8988T (cell line): ENCODE measurements at regions not wholly inside any gene's neighbourhood (a gene's known extent, or its start where the extent isn't known, plus 50 kb on each side); places are given as distances from the start of the nearest gene placed in this dataset.
"Not testable (repeated sequence)": the region's sequence is repeated elsewhere in the genome, so short reads cannot be mapped to it uniquely, and the experiment has no call there.

Source experiments
- DNase-seq: peaks from one replicate; pipeline ENCODE4 v3.0.0; 2011

DNA sequence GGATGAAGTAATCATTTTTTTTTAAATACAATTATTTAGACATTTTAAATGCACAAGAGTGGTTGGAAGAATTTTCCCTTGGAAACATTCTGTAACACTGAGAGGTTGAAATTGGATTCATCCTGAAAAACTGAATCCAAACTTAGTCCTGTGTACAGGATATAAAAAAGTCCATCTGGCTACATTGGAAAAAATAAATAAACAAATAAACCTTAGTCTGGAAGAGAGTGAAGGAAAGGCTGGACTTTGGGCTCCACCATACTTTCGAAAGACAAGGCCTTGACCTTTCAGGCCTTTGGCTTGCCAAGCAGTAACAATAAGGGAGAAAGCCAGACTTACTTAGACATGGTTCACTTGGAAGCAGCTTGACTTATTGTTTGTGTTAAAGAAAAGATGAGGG, 664.3 kb downstream of the TENT5A start:
- no peak for DNase-seq

DNA sequence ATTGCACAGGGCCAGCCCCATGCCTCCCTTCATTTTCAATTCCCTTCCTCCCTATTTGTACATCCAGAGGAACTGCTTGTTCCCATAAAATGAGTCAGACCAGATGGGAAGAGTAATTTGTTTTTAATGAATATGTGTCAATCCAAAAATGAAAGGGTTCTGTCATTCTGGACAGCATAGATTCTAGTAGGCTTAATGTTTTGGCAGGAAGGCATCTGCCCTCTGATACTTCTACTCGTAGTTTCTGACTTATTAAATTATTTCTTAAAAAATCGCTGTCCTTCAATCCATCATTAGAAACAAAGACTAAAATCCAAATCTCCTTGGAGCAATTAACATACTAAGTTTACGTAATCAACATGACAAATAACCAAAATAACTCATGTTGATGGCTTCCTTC, 665.5 kb downstream of the TENT5A start:
- DNase-seq = no peak

DNA sequence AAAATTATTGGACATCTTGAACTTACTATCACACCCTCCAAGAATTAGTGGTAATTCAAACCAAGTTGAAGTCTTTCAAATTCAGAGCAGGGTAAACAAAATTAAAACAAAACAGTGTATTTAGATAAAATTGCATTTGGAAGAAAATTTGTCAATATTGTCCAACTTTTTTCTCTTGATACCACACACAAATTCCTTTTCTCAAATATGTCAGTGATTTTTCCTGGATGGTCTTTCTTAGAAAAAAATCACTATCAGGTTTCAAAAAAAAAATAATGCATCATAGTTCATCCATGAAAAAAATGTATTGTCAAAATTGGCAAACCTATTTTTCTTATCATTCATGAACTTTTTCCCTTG, 667.1 kb downstream of the TENT5A start:
- DNase-seq = no peak

DNA sequence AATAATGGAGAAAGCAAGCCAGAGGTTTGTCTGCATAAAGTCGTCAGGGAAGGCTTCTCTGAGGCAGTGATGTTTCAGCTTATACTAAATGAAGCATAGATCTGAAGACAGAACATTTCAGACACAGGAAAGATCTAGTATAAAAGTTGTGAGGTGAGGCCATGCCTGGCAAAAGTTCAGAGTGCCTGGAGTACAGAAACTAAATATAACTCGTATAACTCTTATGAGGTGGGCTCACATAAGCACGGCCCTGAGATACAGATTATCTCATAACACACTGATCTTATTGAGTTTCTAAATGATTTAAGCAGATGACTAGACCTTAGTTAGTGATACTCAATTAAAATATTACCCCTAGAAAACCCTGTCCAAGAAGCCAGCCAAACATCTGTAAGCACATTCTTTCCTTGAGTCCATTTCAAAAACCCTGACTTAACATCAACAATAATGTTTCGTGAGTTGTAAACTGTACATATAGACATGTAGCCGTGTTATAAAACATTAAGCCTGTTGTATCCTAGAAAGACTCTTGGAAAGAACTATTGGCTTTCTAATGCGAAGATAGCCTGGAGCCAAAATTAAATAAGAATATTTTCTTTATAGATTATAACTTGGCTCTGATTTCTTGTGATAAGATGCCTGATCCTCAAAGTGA, 667.6 kb downstream of the TENT5A start:
- no peak for DNase-seq

GRCh38 chr6:81075974-81076373, 676.5 kb downstream of the TENT5A start:
- no peak for DNase-seq

GRCh38 chr6:81073318-81073717, 679.2 kb downstream of the TENT5A start:
- DNase-seq = no peak

- no peak for DNase-seq
Measured at GRCh38 chr6:81071121-81071520, 681.4 kb downstream of the TENT5A start.

DNA sequence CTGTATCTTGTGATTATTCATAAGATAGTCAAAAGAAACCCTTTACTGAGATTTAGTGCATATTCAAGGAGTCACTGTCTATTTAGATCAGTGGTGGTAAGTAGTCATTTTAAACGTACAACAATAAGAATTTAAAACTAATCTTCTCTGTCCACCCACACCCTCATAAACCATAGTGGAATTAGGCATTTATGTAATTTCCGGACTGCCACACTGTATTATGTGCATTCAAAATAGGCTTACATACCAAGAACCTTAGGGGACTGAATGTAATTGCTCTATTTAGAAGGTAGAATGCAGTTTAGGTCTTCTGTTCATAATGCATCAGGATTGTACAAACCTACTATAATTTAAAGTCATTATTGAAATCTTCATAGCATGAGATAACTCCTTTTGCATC, 685.4 kb downstream of the TENT5A start:
- no peak for DNase-seq

GRCh38 chr6:81063891-81064290, 688.6 kb downstream of the TENT5A start:
- DNase-seq = no peak

DNA sequence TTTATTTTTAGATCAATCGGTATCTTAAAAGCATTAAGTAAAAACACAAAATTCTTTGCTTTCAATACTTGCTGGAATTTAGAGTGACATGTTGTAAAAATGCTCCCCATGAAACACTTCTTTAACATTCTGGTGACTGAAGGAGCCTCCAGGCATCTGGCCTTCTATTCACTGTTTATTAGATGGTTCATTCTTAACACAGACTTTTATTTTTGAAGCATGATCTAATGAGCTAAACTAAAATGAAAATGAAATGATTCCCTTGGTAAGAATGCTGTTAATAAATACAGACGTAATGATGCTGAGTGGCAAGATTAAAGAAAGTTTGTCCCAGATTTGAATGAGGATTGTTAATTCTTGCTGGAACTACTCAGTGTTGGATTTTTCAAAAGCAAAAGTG, 698.4 kb downstream of the TENT5A start:
- no peak for DNase-seq

DNA sequence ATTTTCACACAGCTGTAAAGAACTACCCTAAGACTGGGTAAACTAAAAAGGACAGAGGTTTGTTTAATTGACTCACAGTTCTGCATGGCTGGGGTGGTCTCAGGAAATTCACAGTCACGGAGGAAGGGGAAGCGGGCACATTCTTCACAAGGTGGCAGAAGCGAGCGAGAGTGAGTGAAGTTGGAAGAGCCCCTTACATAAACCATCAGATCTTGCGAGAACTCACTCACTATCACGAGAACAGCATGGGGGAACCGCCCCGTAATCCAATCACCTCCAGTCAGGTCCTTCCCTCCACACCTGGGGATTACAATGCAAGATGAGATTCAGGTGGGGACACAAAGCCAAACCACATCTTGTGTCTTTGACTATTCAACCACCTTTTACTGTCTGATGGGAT, 700.5 kb downstream of the TENT5A start:
- no peak for DNase-seq

DNA sequence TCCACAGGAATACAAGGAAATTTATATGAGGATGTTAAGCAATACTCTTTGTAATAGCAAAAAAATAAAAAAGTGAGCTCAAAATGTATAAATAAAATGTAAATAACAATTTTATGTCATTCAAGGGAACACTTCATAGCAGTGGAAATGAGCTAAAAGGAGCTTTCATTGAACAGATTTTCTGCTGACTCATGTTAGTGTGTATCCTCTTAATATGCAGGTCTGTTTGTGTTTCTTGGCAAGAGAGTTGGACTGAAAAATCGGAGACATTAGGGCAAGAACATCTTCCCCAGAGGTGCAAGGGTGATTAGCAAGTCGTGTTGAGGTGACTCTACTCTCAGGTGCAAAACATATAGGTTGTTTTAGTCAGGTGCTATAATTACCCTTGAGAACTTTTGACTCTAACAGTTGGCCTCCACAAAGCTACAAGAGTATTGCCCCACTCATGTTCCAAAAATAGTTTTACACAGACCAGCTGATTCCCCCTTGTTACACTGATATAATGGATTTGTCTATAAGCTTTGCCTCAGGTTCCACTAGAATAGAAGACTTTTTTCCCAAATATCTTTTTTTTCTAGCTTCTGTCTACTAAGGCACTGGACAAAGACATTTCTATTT, 702.9 kb downstream of the TENT5A start:
- DNase-seq = no peak

GRCh38 chr6:81031416-81031815, 721.1 kb downstream of the TENT5A start:
- DNase-seq = no peak

DNA sequence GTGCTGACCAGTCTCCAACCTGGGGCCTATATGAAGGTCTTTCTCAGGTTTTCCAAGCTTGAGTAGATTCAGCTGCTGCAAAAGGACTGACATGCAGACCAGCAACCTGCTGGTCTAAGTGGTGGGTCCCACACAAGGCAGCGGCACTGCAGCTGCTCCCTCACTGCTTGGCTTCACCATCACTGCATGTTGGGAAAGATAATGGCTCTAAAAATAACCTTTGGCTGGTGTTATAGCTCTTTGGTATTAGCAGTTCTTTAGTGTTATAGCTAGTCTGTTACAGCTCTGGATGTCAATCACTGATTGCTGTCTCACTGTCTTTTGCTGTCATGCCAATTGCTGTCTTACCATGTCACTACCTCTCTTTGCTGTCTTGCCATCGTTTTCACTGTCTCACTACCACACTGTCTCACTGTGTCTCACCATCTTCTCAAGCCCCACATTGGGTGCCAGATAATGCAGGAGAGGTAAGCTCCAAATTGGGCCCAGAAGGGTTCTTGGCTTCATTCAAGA, 726.4 kb downstream of the TENT5A start:
- no peak for DNase-seq

DNA sequence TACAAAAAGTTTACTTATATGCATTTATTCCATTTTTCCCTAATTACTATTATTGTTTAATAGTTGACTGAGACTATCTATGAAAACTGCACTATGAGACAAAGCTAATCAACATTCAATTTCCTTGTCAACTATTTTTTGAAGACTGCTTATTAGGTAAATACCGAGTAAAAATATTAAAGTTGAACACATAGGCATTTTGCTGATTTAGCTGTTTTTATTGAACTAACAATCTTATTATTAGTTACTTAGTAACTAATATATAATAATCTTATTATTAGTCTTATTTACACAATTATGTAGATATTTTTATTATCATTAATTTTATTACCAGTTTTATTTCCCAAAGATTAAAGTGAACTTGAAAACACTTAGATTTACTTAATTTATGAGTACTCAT, 728.8 kb downstream of the TENT5A start:
- no peak for DNase-seq

GRCh38 chr6:81023007-81023582, 729.4 kb downstream of the TENT5A start:
- no peak for DNase-seq

GRCh38 chr6:81017586-81017985, 734.9 kb downstream of the TENT5A start:
- DNase-seq = not testable (repeated sequence)

DNA sequence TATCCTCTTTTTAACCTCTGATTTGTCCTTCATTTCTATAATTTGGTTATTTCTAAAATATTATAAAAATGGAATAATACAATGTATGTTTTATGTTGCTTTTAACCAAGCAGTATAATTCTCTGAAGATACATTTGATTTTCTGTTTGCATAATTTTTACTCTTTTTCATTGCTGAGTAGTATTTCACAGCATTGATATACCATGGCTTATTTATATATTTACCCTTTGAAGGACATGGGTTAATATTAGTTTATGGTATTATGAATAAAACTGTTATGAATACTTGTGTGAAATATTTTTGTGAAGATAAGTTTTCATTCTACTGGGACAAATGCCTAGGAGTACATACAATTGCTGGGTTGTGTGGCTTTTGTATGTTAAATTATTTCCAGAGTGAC, 748.6 kb downstream of the TENT5A start:
- no peak for DNase-seq

GRCh38 chr6:81003156-81003555, 749.3 kb downstream of the TENT5A start:
- DNase-seq = no peak

DNA sequence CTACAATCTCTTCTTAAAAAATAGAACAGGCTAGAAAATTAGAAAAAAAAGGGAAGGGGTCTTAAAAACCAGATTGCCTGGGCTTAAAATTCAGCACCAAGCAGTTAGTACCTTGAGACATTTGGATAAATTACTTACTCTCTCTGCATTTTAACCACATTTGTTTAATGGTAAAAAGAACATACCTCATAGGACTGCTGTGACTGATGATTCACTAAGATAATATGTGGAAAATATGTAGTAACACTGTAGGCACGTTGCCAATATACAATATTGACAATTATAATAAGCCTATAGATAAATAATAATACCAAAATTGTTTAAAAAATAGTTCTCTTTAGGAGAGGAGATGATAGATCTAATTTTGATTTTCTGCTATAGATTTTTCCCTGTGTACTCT, 750.4 kb downstream of the TENT5A start:
- no peak for DNase-seq

DNA sequence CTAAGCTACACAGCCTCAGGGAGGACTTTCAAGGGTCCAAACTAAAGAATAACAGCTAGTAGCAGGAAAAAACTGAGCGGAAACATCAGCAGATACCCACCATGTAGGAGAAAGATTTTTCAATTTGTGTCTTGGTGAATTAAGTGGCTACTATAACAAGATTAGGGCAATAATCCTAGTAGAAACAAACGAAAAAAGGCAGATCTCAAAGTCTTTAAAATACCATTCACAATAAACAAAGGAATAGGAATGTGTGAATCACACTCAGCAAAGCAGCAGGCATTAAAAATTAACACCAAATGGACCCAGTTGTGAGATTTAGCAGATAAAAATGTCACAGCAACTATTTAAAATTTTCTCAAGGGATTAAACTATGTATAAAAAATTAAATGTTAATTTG, 761.2 kb downstream of the TENT5A start:
- no peak for DNase-seq

GRCh38 chr6:80988892-80989291, 763.6 kb downstream of the TENT5A start:
- DNase-seq = no peak

DNA sequence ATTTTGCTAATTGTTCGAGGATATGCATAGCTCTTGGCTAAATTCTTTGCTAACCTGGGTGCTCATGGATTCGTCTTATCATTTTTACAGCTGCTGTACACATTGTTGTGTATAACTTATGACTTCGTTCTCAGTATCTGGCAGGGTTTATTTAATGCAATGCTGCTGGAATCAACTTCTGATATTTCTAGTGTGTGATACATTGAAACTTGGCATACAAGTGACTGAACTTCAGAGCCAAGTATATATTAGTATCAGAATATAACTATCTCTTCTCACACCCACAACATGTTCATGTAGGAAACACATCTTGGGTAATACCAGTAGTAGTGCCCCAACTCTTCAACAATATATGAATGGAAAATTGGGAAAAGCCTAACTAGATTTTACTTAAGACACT, 764.2 kb downstream of the TENT5A start:
- no peak for DNase-seq

DNA sequence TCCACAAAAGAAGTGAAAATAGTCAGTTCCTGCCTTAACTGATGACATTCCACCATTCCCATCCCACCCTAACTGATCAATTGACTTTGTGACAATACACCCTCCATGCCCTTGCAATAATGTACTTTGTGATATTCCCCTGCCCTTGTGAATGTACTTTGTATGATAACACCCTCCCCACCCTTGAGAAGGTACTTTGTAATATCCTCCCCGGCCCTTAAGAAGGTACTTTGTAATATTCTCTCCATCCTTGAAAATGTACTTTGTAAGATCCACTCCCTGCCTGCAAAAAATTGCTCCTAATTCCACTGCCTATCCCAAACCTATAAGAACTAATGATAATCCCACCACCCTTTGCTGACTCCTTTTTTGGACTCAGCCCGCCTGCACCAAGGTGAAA, 771.3 kb downstream of the TENT5A start:
- DNase-seq = not testable (repeated sequence)

DNA sequence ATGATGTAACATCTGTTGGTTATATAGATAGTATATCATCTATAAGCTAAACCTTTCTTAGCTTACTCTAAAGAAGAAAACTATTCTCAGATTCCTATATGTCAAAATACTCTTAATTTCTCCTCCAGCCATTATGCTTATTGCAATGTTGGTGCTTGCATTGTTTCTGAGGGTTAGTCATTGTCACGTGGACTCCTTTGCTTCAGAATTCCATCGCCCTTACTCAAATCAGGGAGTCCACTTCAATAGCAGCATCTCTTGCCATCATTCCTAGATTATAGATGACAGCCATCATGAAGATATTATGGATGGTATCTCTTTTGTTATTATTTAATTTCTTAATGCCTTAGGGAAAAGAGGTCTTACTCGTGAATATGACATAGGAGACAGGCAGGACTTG, 776.1 kb downstream of the TENT5A start:
- DNase-seq = no peak
